ENCODE measurements at regions not wholly inside any gene's neighbourhood (a gene's known extent, or its start where the extent isn't known, plus 50 kb on each side); places are given as distances from the start of the nearest gene placed in this dataset.
"Not testable (repeated sequence)": the region's sequence is repeated elsewhere in the genome, so short reads cannot be mapped to it uniquely, and the experiment has no call there.

DNA sequence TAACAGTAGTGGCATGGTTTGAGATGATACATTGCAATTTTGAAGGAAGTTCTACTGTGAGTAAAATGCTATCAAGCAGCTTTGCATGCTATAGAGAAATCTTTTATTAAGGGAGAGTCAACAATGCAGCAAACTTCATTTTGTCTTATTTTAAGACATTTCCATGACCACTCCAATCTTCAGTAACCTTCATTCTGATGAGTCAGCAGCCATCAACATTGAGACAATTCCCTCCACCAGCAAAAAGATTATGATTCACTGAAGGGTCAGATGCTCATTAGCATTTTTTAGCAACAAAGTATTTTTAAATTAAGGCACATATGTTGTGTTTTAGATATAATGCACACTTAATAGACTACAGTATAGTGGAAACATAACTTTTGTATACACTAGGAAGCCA, 235.7 kb downstream of the DSC3 start:
- DNase-seq (ENCODE audit: low read depth in 1 of 2, low spot score in 1 of 2): no peak
- TF ChIP-seq JUND (IDR thresholded peaks at IDR 0.05; ENCODE audit: low read depth): no peak
- in situ Hi-C loops (cut with HindIII; ENCODE audit: low pct_unique_long_range_greater_than_20kb, low sequenced_read_pairs): no loop called here

DNA sequence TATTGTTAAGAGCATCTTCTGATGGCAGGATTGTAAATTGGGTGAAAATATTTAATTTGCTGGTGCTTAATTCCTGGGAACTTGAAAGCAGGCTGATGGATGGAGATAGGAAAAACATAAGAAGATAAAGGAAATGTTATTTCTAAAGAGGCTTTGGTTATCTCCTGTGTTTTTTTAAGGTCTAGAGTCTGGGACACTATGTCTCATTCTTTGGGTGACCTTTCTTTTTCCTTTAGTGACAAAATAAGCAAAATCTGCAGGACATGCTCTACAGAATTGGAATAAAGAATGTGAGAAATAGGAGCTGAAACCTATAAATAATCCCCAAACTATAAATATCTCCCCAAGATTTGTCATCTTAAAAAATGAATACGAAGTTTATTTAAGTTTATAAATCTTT, 241.7 kb downstream of the DSC3 start:
- TF ChIP-seq JUND (IDR thresholded peaks at IDR 0.05; ENCODE audit: low read depth): no peak
- DNase-seq (ENCODE audit: low read depth in 1 of 2, low spot score in 1 of 2): no peak
- in situ Hi-C loops (cut with HindIII; ENCODE audit: low pct_unique_long_range_greater_than_20kb, low sequenced_read_pairs): no loop called here

DNA sequence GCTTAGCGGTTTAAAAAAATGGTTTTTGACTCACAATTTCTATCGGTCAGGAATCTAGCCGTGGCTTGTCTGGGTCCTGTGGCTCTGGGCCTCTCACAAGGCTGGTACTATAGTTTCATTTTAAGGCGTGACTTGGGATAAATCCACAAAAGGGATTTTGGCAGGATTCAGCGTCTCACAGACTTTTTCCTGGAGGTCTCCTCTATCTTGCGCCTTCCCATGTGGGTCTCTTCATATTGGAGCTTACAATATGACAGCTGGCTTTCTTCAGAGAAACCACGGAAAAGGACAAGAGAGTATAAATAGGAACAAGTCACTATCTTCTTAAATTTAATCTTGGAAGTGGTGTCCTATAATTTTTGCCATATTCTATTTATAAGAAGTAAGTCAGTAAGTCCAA, 250.5 kb downstream of the DSC3 start:
- DNase-seq (ENCODE audit: low read depth in 1 of 2, low spot score in 1 of 2): no peak
- in situ Hi-C loops (cut with HindIII; ENCODE audit: low pct_unique_long_range_greater_than_20kb, low sequenced_read_pairs): no loop called here
- no peak for TF ChIP-seq JUND (IDR thresholded peaks at IDR 0.05; ENCODE audit: low read depth)

DNA sequence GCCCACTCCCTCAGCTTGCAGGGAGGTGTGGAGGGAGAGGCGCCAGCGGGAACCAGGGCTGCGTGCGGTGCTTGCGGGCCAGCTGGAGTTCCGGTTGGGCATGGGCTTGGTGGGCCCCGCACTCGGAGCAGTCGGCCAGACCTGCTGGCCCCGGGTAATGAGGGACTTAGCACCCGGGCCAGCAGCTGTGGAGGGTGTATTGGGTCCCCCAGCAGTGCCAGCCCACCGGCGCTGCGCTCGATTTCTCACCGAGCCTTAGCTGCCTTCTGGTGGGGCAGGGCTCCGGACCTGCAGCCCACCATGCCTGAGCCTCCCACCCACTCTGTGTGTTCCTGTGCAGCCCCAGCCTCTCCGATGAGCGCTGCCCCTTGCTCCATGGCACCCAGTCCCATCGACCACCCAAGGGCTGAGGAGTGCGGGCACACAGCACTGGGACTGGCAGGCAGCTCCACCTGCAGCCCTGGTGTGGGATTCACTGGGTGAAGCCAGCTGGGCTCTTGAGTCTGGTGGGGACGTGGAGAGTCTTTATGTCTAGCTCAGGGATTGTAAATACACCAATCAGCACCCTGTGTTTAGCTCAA, 254.0 kb downstream of the DSC3 start:
- in situ Hi-C loops (cut with HindIII; ENCODE audit: low pct_unique_long_range_greater_than_20kb, low sequenced_read_pairs); DNase-seq (ENCODE audit: low read depth in 1 of 2, low spot score in 1 of 2): not testable (repeated sequence)

DNA sequence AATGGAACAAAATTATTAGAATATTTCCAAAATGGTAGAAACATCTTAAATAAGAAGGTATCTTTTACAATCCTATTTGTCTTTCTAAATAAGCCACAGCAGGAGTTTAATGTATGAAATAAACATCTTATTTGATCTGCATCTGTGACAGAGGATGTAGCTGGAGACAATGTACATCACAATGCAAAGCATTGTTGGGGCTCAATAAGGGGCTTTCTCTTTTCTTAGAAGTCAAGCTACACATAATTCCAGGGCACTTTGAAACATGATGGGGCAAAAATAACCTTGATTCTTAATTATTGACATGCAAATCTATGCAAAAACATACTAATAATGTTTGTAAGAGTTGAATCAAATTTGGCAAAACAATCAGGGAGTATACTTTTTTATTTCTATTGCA, 255.1 kb downstream of the DSC3 start:
- no peak for DNase-seq (ENCODE audit: low read depth in 1 of 2, low spot score in 1 of 2)
- no peak for TF ChIP-seq JUND (IDR thresholded peaks at IDR 0.05; ENCODE audit: low read depth)
- in situ Hi-C loops (cut with HindIII; ENCODE audit: low pct_unique_long_range_greater_than_20kb, low sequenced_read_pairs): no loop called here

DNA sequence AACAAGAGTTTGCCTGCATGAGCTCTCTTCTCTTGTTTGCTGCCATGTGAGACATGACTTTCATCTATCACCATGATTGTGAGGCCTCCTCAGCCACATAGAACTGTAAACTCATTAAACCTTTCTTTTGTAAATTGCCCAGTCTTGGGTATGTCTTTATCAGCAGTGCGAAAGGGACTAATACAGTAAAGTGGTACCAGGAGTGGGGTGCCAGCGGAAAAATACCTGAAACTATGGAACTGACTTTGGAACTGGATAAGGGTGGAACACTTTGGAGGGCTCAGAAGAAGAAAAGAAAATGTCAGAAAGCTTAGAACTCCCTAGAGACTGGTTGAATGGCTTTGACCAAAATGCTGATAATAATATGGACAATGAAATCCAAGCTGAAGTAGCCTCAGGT, 260.9 kb downstream of the DSC3 start:
- in situ Hi-C loops (cut with HindIII; ENCODE audit: low pct_unique_long_range_greater_than_20kb, low sequenced_read_pairs): no loop called here
- DNase-seq (ENCODE audit: low read depth in 1 of 2, low spot score in 1 of 2): no peak
- no peak for TF ChIP-seq JUND (IDR thresholded peaks at IDR 0.05; ENCODE audit: low read depth)

DNA sequence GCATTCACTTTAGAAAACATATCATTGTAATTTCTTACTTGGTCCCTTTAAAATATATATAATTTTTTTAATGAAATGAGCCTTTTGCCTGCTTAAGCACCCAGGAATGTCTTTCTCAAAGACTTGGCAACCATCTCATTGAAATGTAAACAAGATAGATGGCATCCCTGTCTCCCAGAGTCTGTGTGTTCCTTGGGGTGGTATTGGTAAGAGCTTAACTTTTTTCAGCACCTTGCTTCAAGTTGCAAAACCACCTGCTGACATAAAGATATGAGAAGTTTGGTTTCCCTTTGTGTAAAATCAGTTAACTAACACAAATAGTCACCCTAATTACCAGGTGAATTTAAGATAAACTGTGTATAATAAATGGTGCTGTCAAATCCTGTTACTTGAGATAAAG, 266.9 kb downstream of the DSC3 start:
- TF ChIP-seq JUND (IDR thresholded peaks at IDR 0.05; ENCODE audit: low read depth): no peak
- DNase-seq (ENCODE audit: low read depth in 1 of 2, low spot score in 1 of 2): no peak
- in situ Hi-C loops (cut with HindIII; ENCODE audit: low pct_unique_long_range_greater_than_20kb, low sequenced_read_pairs): no loop called here

DNA sequence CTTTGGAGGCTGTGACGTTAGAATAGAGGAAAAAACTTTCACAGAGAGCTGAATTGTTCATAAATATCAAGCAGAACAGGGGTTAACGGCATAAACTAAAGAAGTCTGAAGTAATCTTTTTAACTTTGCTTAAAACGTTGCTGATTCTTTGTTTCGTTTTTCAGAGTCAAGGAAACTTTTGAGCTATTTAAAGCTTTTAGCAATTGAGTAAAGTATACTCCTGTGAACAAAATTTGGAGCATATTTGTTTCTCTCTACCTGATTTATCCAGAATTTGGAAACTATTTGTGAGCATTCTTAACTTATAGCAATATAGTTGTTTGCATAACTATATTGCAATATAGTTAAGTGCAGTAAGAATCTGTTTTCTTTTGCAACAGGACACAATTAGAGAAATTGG, 270.4 kb downstream of the DSC3 start:
- DNase-seq (ENCODE audit: low read depth in 1 of 2, low spot score in 1 of 2); in situ Hi-C loops (cut with HindIII; ENCODE audit: low pct_unique_long_range_greater_than_20kb, low sequenced_read_pairs): not testable (repeated sequence)

DNA sequence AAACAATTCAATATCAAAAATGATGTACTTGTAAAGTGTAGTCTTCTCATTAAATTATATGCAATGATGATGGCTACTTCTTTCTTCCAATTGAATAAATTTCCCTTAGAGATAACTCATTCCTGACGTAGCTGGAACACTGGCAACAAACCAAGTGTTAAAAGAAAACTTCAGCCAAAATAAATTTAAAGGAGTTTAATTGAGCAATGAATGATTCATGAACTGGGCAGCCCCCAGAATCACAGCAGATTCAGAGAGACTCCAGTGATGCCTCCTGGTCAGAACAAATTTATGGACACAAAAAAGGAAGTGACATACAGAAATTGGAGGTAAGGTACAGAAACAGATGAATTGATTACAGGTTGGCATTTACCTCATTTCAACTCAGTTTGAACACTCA, 276.5 kb downstream of the DSC3 start:
- TF ChIP-seq JUND (IDR thresholded peaks at IDR 0.05; ENCODE audit: low read depth): no peak
- no peak for DNase-seq (ENCODE audit: low read depth in 1 of 2, low spot score in 1 of 2)
- in situ Hi-C loops (cut with HindIII; ENCODE audit: low pct_unique_long_range_greater_than_20kb, low sequenced_read_pairs): no loop called here

DNA sequence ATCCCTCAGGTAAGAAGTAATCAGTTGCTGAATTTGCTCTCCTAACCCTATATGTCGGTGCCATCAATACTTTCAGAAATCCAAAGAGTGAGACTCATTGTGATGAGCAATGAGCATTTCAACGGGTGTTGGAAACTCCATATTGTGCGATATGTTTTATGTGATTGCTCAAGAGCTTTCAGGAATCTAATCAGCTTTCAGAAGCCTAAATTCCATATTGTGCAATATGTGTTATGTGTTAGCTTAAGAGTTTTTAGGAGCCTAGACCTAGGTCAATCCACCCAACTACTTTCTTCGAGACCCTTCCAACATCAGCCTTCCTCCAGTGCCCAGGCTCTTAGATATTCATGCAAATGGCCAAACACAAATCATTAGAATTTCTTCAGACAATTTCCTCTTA, 277.3 kb downstream of the DSC3 start:
- no peak for DNase-seq (ENCODE audit: low read depth in 1 of 2, low spot score in 1 of 2)
- no peak for TF ChIP-seq JUND (IDR thresholded peaks at IDR 0.05; ENCODE audit: low read depth)
- in situ Hi-C loops (cut with HindIII; ENCODE audit: low pct_unique_long_range_greater_than_20kb, low sequenced_read_pairs): no loop called here

DNA sequence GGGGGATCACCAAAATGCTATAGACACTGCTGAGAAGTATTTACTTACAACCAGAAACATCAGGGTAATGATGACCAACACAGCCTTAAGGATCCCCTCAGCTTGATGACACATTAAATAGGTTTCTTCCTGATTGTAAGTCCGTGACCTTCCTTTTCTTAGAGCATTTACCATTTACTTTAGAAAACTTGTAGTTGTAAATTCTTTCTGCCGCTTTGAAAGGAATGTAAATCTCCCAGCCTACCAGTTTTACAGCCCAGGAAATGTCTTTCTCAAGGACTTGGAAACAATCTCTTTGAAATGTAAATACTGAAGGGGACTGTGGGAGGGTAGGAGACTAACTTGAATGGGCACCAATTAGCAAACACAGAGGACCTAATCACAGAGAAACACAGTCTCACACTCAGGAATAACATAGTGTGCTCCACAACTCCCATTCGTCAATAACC, 278.6 kb downstream of the DSC3 start:
- in situ Hi-C loops (cut with HindIII; ENCODE audit: low pct_unique_long_range_greater_than_20kb, low sequenced_read_pairs): no loop called here
- no peak for DNase-seq (ENCODE audit: low read depth in 1 of 2, low spot score in 1 of 2)
- TF ChIP-seq JUND (IDR thresholded peaks at IDR 0.05; ENCODE audit: low read depth): no peak

DNA sequence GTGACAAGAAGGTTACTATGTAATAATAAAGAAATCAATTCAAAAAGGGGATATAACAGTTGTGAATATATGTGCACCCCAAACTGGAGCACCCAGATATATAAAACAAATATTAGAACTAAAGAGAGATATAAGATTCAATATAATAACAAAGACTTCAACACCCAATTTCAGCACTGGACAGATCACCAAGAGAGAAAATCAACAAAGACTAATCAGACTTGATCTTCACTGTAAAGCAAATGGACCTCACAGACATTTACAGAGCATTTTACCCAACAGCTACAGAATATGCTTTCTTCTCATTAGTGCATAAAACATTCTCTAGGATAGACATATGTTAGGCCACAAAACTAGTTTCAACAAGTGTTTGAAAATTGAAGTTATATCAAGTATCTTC, 287.7 kb downstream of the DSC3 start:
- TF ChIP-seq JUND (IDR thresholded peaks at IDR 0.05; ENCODE audit: low read depth): no peak
- DNase-seq (ENCODE audit: low read depth in 1 of 2, low spot score in 1 of 2): peak in 1 of 2 experiments; percentile 3
- in situ Hi-C loops (cut with HindIII; ENCODE audit: low pct_unique_long_range_greater_than_20kb, low sequenced_read_pairs): no loop called here

DNA sequence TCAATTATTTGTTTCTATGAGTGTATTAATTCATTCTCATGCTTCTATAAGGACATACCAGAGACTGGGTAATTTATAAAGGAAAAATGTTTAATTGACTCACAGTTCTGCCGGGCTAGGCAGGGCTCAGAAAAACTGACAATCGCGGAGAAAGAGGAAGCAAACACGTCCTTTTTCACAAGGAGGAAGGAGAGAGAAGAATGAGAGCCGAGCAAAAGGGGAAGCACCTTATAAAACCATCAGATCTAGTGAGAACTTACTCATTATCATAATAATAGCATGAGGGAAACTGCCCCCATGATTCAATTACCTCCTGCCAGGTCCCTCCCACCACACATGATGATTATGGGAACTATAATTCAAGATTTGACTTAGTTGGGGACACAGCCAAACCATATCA, 294.0 kb downstream of the DSC3 start:
- in situ Hi-C loops (cut with HindIII; ENCODE audit: low pct_unique_long_range_greater_than_20kb, low sequenced_read_pairs): no loop called here
- TF ChIP-seq JUND (IDR thresholded peaks at IDR 0.05; ENCODE audit: low read depth): no peak
- DNase-seq (ENCODE audit: low read depth in 1 of 2, low spot score in 1 of 2): no peak

DNA sequence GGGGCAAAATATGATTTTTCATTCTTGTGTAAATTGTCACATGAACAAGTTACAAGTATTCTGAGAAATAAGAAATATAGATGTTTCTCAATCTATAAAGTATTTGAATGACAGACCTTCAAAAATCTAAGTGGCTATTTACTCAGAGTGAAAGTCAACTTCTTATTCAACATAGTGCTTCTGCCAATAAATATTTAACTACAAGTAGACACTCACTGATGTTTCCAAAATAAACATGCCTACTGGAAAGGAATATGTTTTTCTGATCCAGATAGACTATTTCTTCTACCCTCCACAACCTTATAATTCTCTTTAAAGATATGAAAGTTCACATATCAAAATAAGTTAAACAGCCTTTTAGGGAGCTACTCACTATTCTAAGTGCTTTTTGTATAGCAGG, 296.3 kb downstream of the DSC3 start:
- no peak for DNase-seq (ENCODE audit: low read depth in 1 of 2, low spot score in 1 of 2)
- TF ChIP-seq JUND (IDR thresholded peaks at IDR 0.05; ENCODE audit: low read depth): no peak
- in situ Hi-C loops (cut with HindIII; ENCODE audit: low pct_unique_long_range_greater_than_20kb, low sequenced_read_pairs): no loop called here
